Heart right ventricle (tissue), 16 donors: ENCODE measurements at regions not wholly inside any gene's neighbourhood (a gene's known extent, or its start where the extent isn't known, plus 50 kb on each side); places are given as distances from the start of the nearest gene placed in this dataset.

ENCODE experiments used
- ATAC-seq, 8 donors: fragments of 200-7000 bp; cut with Tn5 transposase; one replicate each; pipeline ENCODE4 v1.9.1; 2020; ENCODE audit warnings: mild to moderate bottlenecking in 8 of 8, moderate library complexity in 8 of 8, moderate number of reproducible peaks in 1 of 8
- DNase-seq, 2 donors: peaks; one replicate each; pipeline ENCODE4 v3.0.0-alpha.2; 2020
- H3K27ac ChIP-seq, 10 donors: fragments of 200-600 bp; sonication (generic) in 2 of 10; one replicate each; pipeline versions ENCODE4 v1.5.0 to v1.8.0; 2020 to 2022; ENCODE audit warnings: mild to moderate bottlenecking in 3 of 10
- H3K27me3 ChIP-seq, 7 donors: fragments of 200-600 bp; one replicate each; pipeline ENCODE4 v1.8.0; 2021 to 2022; ENCODE audit warnings: mild to moderate bottlenecking in 2 of 7
- H3K36me3 ChIP-seq, 9 donors: fragments of 200-600 bp; sonication (generic) in 1 of 9; one replicate each; pipeline versions ENCODE4 v1.5.0 to v1.8.0; 2020 to 2022; ENCODE audit warnings: mild to moderate bottlenecking in 2 of 9
- H3K4me1 ChIP-seq, 9 donors: fragments of 200-600 bp; sonication (generic) in 1 of 9; one replicate each; pipeline versions ENCODE4 v1.5.0 to v1.8.0; 2020 to 2022; ENCODE audit warnings: mild to moderate bottlenecking in 4 of 9
- H3K4me3 ChIP-seq, 10 donors: fragments of 200-600 bp; sonication (generic) in 2 of 10; one replicate each; pipeline versions ENCODE4 v1.5.0 to v1.8.0; 2020 to 2022; ENCODE audit warnings: mild to moderate bottlenecking in 7 of 10, moderate library complexity in 2 of 10
- H3K9me3 ChIP-seq, 11 donors: fragments of 200-600 bp in 10 of 11; sonication (generic) in 2 of 11; one replicate each; pipeline versions ENCODE4 v1.5.0 to v1.8.0; 2013 to 2022; ENCODE audit warnings: mild to moderate bottlenecking in 2 of 11, control low read depth in 1 of 11, moderate library complexity in 1 of 11
- WGBS, 2 donors: extraction: QIAGEN DNeasy Blood & Tissue Kit; methylation state at CpG; one replicate each; pipeline ENCODE4 v1.1.7; 2013; ENCODE audit warnings: inconsistent platforms in 1 of 2; 5-methylcytosine and 5-hydroxymethylcytosine counted together
- intact Hi-C, 10 donors: fragments of 100-400 bp; cut with DNase I; formaldehyde crosslinking; loops; one replicate each; pipeline versions ENCODE4 v1.11.1 to v1.14.2; 2022
- TF ChIP-seq, protein P1 (sequence below), 9 donors: fragments of 200-600 bp; sonication (generic) in 2 of 9; IDR thresholded peaks; one replicate each; pipeline versions ENCODE4 v1.5.0 to v1.8.0; 2021 to 2022; ENCODE audit warnings: antibody characterized with exemption in 9 of 9, mild to moderate bottlenecking in 5 of 9, moderate library complexity in 1 of 9
- donor health status: Arrhythmogenic right ventricular cardiomyopathy.
- donor health status: ischemic (EF 13 %, LVEDD 7.1; RV severe dilation, severe dysfunction).
- donor health status: healthy with polysubstance abuse.
- donor health status: DM: no; HTN: yes; CAD: no.
- donor health status: DM: no; HTN: no; CAD: no.
- donor health status: ischemic (EF 25% LVEDD 6.9; RV normal size, moderate dysfunction).
- donor health status: ischemic (EF 25% LVEDD 5.7; RV mildly dilated, moderate dysfunction).
- donor health status: healthy.
- donor health status: DM: yes; HTN: yes; CAD: no.
- donor health status: Ischemic cardiomyopathy.
- donor health status: ischemic (EF 35%, LVEDD 5.7; RV mildly dilated, moderate dysfunction).
- donor health status: nonischemic (EF 11% LVEDD 7.7; RV severe dilation, severe dysfunction).
- donor health status: DM: yes; HTN: yes; CAD: no.
- donor health status: PGD.
- donor health status: ischemic (EF 29% LVEDD 5.4; RV normal size, mild dysfunction).
- donor health status: nonischemic (EF 23%, LVEDD 6.1; RV moderate dilation, normal function).

DNA sequence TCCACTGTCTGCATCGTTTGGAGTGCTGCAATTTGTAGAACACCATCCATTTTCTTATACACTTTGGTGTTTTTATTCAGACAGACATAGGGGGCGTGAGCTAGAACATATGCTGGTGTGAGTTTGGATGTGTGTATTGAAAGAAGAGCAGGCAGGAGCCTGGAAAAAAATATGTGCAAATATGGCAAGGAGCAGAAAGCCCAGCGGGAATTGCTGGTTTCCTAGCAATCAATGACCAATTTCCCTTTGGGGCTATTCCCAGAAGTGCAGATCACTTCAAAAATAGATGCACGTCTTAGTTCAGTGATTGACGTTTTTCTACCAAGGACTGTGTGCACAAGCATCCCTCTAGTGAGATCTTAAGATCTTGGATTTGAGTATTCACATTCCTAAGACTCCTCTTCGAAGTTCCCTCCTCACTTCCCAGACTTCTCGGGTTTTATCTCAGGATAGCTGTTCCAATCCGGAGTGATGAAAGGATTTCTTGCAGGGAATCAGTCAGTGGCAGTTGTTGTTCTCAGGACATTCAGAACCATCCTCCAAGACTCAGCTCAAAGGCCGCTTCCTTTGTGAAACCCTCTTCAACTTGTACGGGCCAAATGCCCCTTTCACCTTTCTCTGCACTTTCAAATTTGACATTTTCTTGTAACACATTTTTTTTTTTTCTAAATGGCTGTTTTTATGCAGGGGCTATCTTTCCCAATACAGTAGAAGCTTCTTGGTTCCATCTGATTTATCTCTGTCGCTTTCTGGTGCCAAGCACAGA lies 268.7 kb upstream of the ASIC2 start:
- TF ChIP-seq, protein P1, sequence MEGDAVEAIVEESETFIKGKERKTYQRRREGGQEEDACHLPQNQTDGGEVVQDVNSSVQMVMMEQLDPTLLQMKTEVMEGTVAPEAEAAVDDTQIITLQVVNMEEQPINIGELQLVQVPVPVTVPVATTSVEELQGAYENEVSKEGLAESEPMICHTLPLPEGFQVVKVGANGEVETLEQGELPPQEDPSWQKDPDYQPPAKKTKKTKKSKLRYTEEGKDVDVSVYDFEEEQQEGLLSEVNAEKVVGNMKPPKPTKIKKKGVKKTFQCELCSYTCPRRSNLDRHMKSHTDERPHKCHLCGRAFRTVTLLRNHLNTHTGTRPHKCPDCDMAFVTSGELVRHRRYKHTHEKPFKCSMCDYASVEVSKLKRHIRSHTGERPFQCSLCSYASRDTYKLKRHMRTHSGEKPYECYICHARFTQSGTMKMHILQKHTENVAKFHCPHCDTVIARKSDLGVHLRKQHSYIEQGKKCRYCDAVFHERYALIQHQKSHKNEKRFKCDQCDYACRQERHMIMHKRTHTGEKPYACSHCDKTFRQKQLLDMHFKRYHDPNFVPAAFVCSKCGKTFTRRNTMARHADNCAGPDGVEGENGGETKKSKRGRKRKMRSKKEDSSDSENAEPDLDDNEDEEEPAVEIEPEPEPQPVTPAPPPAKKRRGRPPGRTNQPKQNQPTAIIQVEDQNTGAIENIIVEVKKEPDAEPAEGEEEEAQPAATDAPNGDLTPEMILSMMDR (IDR thresholded peaks at IDR 0.05): no peak
- intact Hi-C loops: no loop called here
- Histone ChIP-seq H3K36me3 (no peaks in the 10 kb centered on the region), H3K27me3 (peaks cover 0 to 12% (median 0%) of the 10 kb centered on the region in 7 donors), H3K4me1 (peaks cover 0 to 28% (median 5%) of the 10 kb centered on the region in 9 donors), H3K9me3 (peaks cover 0 to 20% (median 8%) of the 10 kb centered on the region in 11 donors), H3K27ac (peak overlapping the region in 1 of 10 donors; percentile 61), H3K4me3 (no peak overlapping the region)
- no peak for DNase-seq
- ATAC-seq: no peak
- WGBS, 2 donors: 48 to 50% methylated on average over 11 of the region's 11 CpGs

GRCh38 chr17:33562792-33563191 lies 269.7 kb upstream of the ASIC2 start:
- intact Hi-C loops: no loop called here
- H3K27me3 ChIP-seq: peaks cover 0 to 12% (median 0%) of the 10 kb centered on the region in 7 donors
- H3K4me3 ChIP-seq: no peak overlapping the region
- no peaks in the 10 kb centered on the region for H3K36me3 ChIP-seq
- peaks cover 0 to 28% (median 5%) of the 10 kb centered on the region in 9 donors for H3K4me1 ChIP-seq
- no peak for ATAC-seq
- peak overlapping the region in 1 of 10 donors; percentile 42 for H3K27ac ChIP-seq
- WGBS, 2 donors: 67 to 81% methylated on average over 1 of the region's 1 CpG
- TF ChIP-seq, protein P1 (IDR thresholded peaks at IDR 0.05): peak in 1 of 9 donors; percentile 15
- H3K9me3 ChIP-seq: peaks cover 0 to 14% (median 8%) of the 10 kb centered on the region in 11 donors
- no peak for DNase-seq

DNA sequence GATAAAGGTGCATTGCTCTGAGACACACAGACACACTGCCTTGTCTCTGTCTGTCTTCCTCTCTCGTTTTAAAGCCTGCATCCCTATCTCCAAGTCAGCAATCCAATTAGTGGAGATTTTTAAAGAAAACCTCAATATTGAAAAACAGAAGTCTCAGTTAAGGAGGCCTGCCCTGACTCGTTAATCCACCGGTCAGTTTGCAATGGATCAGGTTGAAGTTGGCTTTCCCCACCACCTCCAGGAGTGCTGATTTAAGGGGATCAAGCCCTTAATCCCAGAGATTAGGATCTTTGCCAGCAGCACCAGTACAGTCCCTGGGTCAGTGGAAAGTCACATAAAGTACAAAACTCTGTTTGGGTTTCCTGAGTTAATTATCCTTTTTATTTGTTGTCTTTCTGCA lies 271.1 kb upstream of the ASIC2 start:
- Histone ChIP-seq H3K27ac (no peak overlapping the region), H3K4me1 (peaks cover 0 to 28% (median 5%) of the 10 kb centered on the region in 9 donors), H3K4me3 (no peak overlapping the region), H3K36me3 (no peaks in the 10 kb centered on the region), H3K27me3 (peaks cover 0 to 12% (median 0%) of the 10 kb centered on the region in 7 donors), H3K9me3 (peaks cover 0 to 2% (median 0%) of the 10 kb centered on the region in 11 donors)
- no peak for DNase-seq
- intact Hi-C loops: no loop called here
- WGBS, 2 donors: 64 to 71% methylated on average over 3 of the region's 3 CpGs
- ATAC-seq: no peak
- TF ChIP-seq, protein P1 (IDR thresholded peaks at IDR 0.05): no peak

GRCh38 chr17:33567223-33567622 lies 274.1 kb upstream of the ASIC2 start:
- Histone ChIP-seq H3K27me3 (peaks cover 0 to 12% (median 4%) of the 10 kb centered on the region in 7 donors), H3K4me3 (no peak overlapping the region), H3K27ac (no peak overlapping the region), H3K9me3 (no peaks in the 10 kb centered on the region), H3K36me3 (no peaks in the 10 kb centered on the region), H3K4me1 (no peaks in the 10 kb centered on the region)
- ATAC-seq (no peak), DNase-seq (no peak)
- TF ChIP-seq, protein P1 (IDR thresholded peaks at IDR 0.05): no peak
- intact Hi-C loops: no loop called here
- 70 to 72% methylated on average over 3 of the region's 3 CpGs for WGBS, 2 donors
